Esophagus squamous epithelium (tissue), 4 donors: ENCODE measurements at regions not wholly inside any gene's neighbourhood (a gene's known extent, or its start where the extent isn't known, plus 50 kb on each side); places are given as distances from the start of the nearest gene placed in this dataset.
"Not testable (repeated sequence)": the region's sequence is repeated elsewhere in the genome, so short reads cannot be mapped to it uniquely, and the experiment has no call there.

ENCODE experiments used
- CTCF ChIP-seq, 6 experiments: fragments of 450-650 bp in 4 of 6; fragments of 200-600 bp in 2 of 6; sonication (generic) in 2 of 6; IDR thresholded peaks; one replicate each; pipeline ENCODE4 v1.5.1; 2016 to 2019; ENCODE audit warnings: antibody characterized with exemption in 6 of 6, mild to moderate bottlenecking in 4 of 6, moderate library complexity in 4 of 6
- POLR2A ChIP-seq, 4 donors: fragments of 450-650 bp; IDR thresholded peaks; one replicate each; pipeline ENCODE4 v1.6.1; 2017; ENCODE audit warnings: antibody characterized with exemption in 4 of 4, mild to moderate bottlenecking in 4 of 4, moderate library complexity in 3 of 4

DNA sequence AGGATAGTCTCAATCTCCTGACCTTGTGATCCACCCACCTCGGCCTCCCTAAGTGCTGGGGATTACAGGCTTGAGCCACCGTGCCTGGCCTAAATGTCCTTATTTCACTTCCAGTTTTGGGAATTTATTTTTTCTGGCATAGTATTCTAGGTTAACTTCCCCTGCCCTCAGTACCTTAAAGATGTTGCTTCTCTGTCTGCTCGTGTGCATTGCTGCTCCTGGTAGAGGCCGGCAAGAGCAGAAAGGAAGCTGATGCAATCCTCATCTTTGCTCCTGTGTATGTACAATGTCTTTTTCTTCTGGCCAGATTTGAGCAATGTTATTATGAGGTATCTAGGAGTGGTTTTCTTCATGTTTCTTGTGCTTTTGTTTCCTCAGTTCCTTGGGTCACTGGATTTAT, 152.9 kb upstream of the NBPF11 start:
- not testable (repeated sequence) for TF ChIP-seq POLR2A, CTCF (IDR thresholded peaks at IDR 0.05)
